Ovary (tissue), 3 donors: ENCODE measurements at regions not wholly inside any gene's neighbourhood (a gene's known extent, or its start where the extent isn't known, plus 50 kb on each side); places are given as distances from the start of the nearest gene placed in this dataset.

ENCODE experiments used
- CTCF ChIP-seq, 3 donors: fragments of 450-650 bp in 2 of 3; fragments of 200-600 bp in 1 of 3; IDR thresholded peaks; one replicate each; pipeline versions ENCODE4 v1.5.1 to v1.8.0; 2016 to 2022; ENCODE audit warnings: antibody characterized with exemption in 3 of 3, mild to moderate bottlenecking in 1 of 3
- POLR2A ChIP-seq: fragments of 450-650 bp; IDR thresholded peaks from one replicate; pipeline ENCODE4 v1.6.1; 2017; ENCODE audit warnings: antibody characterized with exemption, mild to moderate bottlenecking, moderate library complexity
- donor health status: DM: no; HTN: no; CAD: no.

- TF ChIP-seq POLR2A (no peak), CTCF (IDR thresholded peaks at IDR 0.05) (no peak)
Measured at GRCh38 chr12:19644571-19644970, 205.3 kb downstream of the AEBP2 start.
